Prostate gland (tissue), 2 donors: ENCODE measurements at regions not wholly inside any gene's neighbourhood (a gene's known extent, or its start where the extent isn't known, plus 50 kb on each side); places are given as distances from the start of the nearest gene placed in this dataset.

Experiments
- POLR2A ChIP-seq: fragments of 450-650 bp; IDR thresholded peaks from one replicate; pipeline ENCODE4 v1.6.1; 2016; ENCODE audit warnings: antibody characterized with exemption, mild to moderate bottlenecking
- POLR2AphosphoS5 ChIP-seq: sonication (generic); formaldehyde crosslinking; IDR thresholded peaks from one replicate; pipeline ENCODE4 v1.6.1; 2017; ENCODE audit warnings: antibody characterized with exemption
- TF ChIP-seq, protein P1 (sequence below), 4 experiments: fragments of 200-600 bp in 2 of 4; fragments of 450-650 bp in 2 of 4; sonication (generic) in 2 of 4; IDR thresholded peaks; 1 replicate in 3 of 4; 2 replicates in 1 of 4; pipeline ENCODE4 v1.5.1; 2016 to 2019; ENCODE audit warnings: antibody characterized with exemption in 4 of 4, mild to moderate bottlenecking in 2 of 4, moderate library complexity in 2 of 4

DNA sequence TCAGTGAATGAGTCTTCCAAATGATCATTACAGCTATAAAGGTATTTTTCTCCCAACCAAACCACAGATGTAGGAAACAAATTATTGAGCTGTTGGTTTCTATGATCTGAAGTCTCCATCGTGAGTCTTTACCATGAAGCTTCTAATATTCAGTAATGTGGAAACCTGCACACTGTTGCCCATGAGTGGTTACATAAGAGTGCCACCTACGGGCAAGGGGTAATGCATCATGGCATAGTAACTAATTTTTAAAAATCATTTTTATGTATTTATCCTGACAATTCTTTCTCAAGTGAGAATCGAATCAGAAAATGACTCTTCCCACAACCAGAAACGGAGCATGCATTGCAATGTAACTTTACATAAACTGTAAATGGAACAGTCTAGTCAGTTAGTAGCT, 282.5 kb upstream of the SMARCA2 start:
- TF ChIP-seq, protein P1, sequence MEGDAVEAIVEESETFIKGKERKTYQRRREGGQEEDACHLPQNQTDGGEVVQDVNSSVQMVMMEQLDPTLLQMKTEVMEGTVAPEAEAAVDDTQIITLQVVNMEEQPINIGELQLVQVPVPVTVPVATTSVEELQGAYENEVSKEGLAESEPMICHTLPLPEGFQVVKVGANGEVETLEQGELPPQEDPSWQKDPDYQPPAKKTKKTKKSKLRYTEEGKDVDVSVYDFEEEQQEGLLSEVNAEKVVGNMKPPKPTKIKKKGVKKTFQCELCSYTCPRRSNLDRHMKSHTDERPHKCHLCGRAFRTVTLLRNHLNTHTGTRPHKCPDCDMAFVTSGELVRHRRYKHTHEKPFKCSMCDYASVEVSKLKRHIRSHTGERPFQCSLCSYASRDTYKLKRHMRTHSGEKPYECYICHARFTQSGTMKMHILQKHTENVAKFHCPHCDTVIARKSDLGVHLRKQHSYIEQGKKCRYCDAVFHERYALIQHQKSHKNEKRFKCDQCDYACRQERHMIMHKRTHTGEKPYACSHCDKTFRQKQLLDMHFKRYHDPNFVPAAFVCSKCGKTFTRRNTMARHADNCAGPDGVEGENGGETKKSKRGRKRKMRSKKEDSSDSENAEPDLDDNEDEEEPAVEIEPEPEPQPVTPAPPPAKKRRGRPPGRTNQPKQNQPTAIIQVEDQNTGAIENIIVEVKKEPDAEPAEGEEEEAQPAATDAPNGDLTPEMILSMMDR (IDR thresholded peaks at IDR 0.05): no peak
- TF ChIP-seq POLR2AphosphoS5 (no peak), POLR2A (no peak)
